ENCODE measurements at regions not wholly inside any gene's neighbourhood (a gene's known extent, or its start where the extent isn't known, plus 50 kb on each side); places are given as distances from the start of the nearest gene placed in this dataset.
"Not testable (repeated sequence)": the region's sequence is repeated elsewhere in the genome, so short reads cannot be mapped to it uniquely, and the experiment has no call there.

DNA sequence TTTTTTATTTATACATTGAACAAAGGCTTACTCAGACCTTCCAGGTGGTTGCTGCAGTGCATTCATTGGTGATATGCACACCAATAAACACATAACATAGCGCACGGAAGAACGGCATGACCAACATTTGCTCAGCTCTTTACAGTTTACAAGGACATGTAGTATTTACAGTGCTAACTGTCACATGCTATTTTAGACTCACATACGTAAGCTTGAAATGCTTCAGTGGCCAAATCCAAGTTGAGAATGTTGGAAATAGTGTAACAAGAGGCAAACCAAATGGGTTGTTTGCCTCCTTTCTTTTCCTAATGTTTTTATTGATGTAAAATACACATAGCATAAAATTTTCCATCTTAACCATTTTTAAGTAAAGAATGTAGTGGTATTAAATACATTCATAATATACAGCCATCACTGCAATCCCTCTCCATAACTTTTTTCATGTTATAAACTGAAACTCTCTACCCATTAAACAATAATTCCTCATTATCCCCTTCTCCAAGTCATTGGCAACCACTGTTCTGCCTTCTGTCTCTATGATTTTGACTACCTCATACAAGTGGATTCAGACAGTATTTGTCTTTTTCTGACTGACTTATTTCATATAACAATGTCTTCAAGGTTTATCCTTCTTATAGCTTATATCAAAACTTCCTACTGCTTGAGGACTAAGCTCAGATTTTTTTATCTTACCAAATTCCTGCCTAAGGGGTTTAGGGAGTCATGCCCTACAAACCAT, 1722.9 kb upstream of the AGA start:
- TF ChIP-seq CTCF (conservative IDR thresholded peaks at IDR 0.05; ENCODE audit: low read depth, low read length) = no peak
- H3K4me3 ChIP-seq (ENCODE audit: low read depth, low read length) = no peak overlapping the region
- DNase-seq (ENCODE audit: low read depth) = no peak

- no peak for TF ChIP-seq CTCF (conservative IDR thresholded peaks at IDR 0.05; ENCODE audit: low read depth, low read length)
- no peak for DNase-seq (ENCODE audit: low read depth)
- no peak overlapping the region for H3K4me3 ChIP-seq (ENCODE audit: low read depth, low read length)
Observed at GRCh38 chr4:179165862-179166261, 1723.6 kb upstream of the AGA start.

- DNase-seq (ENCODE audit: low read depth); H3K4me3 ChIP-seq (ENCODE audit: low read depth, low read length): not testable (repeated sequence)
Observed at GRCh38 chr4:179170308-179170707, 1728.1 kb upstream of the AGA start.

DNA sequence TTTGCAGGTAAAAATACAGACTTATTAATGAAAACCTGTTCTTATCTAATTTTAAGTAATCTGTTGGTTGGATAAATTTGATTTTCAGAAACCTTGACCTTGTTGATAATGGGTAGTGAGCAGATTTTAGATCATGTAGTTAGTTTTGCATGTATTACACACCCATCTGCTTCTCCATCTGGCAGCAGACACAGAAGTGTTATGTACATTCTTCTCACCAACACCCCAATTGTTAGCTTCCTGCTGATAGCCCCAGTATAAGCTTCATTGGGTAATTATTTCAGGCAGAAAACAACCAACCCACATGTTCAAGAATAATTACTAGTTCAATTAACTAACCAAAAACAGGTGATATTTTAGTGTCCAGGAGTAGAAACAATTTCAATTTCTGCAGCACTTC, 1740.5 kb upstream of the AGA start:
- H3K4me3 ChIP-seq (ENCODE audit: low read depth, low read length) = no peak overlapping the region
- TF ChIP-seq CTCF (conservative IDR thresholded peaks at IDR 0.05; ENCODE audit: low read depth, low read length) = no peak
- no peak for DNase-seq (ENCODE audit: low read depth)

- no peak for DNase-seq (ENCODE audit: low read depth)
- TF ChIP-seq CTCF (conservative IDR thresholded peaks at IDR 0.05; ENCODE audit: low read depth, low read length) = no peak
- no peak overlapping the region for H3K4me3 ChIP-seq (ENCODE audit: low read depth, low read length)
Observed at GRCh38 chr4:179195887-179196286, 1753.7 kb upstream of the AGA start.

GRCh38 chr4:179196511-179196910, 1754.3 kb upstream of the AGA start:
- no peak overlapping the region for H3K4me3 ChIP-seq (ENCODE audit: low read depth, low read length)
- TF ChIP-seq CTCF (conservative IDR thresholded peaks at IDR 0.05; ENCODE audit: low read depth, low read length) = no peak
- no peak for DNase-seq (ENCODE audit: low read depth)

DNA sequence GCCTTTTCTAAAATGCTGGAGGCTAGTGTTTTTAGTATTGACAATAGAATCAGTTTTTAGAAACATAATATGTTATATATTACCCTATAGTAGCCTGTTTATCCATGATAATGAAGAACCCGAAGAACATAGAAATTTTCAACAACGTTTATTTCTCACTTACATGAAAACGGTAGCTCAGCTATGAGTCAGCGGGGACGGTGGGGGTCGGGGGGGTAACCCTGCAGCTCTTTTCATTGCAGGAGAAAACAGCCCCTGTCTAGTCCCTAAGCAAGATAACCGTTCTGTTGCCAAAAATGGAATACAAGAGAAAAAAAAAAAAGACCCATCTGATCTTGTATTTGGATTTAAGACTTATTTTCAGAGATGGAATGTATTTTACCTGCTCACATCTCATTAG, 1758.4 kb upstream of the AGA start:
- DNase-seq (ENCODE audit: low read depth) = no peak
- no peak for TF ChIP-seq CTCF (conservative IDR thresholded peaks at IDR 0.05; ENCODE audit: low read depth, low read length)
- H3K4me3 ChIP-seq (ENCODE audit: low read depth, low read length) = no peak overlapping the region

All from epithelial cell of proximal tubule (primary cell).